Prostate gland (tissue), 2 donors: ENCODE measurements at regions not wholly inside any gene's neighbourhood (a gene's known extent, or its start where the extent isn't known, plus 50 kb on each side); places are given as distances from the start of the nearest gene placed in this dataset.
"Not testable (repeated sequence)": the region's sequence is repeated elsewhere in the genome, so short reads cannot be mapped to it uniquely, and the experiment has no call there.

ENCODE experiments used
- DNase-seq: peaks from one replicate; pipeline ENCODE4 v3.0.0-alpha.2; 2019; ENCODE audit warnings: low spot score
- H3K27ac ChIP-seq, 2 donors: fragments of 200-600 bp; sonication (generic); 2 replicates each; pipeline ENCODE4 v1.5.1; 2017 to 2019
- H3K27me3 ChIP-seq: fragments of 200-600 bp; sonication (generic); replicated peaks from 2 replicates; pipeline ENCODE4 v1.5.1; 2019; ENCODE audit not compliant: insufficient read depth
- H3K36me3 ChIP-seq, 2 donors: fragments of 200-600 bp; sonication (generic); 1 replicate in 1 of 2; 2 replicates in 1 of 2; pipeline versions ENCODE4 v1.5.1 to v1.8.1; 2017 to 2019
- H3K4me1 ChIP-seq: fragments of 200-600 bp; sonication (generic); replicated peaks from 2 replicates; pipeline ENCODE4 v1.5.1; 2019
- H3K4me3 ChIP-seq, 2 donors: fragments of 200-600 bp; sonication (generic); 2 replicates each; pipeline ENCODE4 v1.5.1; 2017 to 2019
- H3K9me3 ChIP-seq: fragments of 200-600 bp; sonication (generic); 2 replicates; pipeline ENCODE4 v1.5.1; 2017
- CTCF ChIP-seq, 4 experiments: fragments of 200-600 bp in 2 of 4; fragments of 450-650 bp in 2 of 4; sonication (generic) in 2 of 4; IDR thresholded peaks; 1 replicate in 3 of 4; 2 replicates in 1 of 4; pipeline ENCODE4 v1.5.1; 2016 to 2019; ENCODE audit warnings: antibody characterized with exemption in 4 of 4, mild to moderate bottlenecking in 2 of 4, moderate library complexity in 2 of 4
- POLR2A ChIP-seq: fragments of 450-650 bp; IDR thresholded peaks from one replicate; pipeline ENCODE4 v1.6.1; 2016; ENCODE audit warnings: antibody characterized with exemption, mild to moderate bottlenecking
- POLR2AphosphoS5 ChIP-seq: sonication (generic); formaldehyde crosslinking; IDR thresholded peaks from one replicate; pipeline ENCODE4 v1.6.1; 2017; ENCODE audit warnings: antibody characterized with exemption
- WGBS: methylation state at CpG from one replicate; pipeline ENCODE4 v1.1.5; 2018; 5-methylcytosine and 5-hydroxymethylcytosine counted together
- intact Hi-C: fragments of 100-400 bp; cut with DNase I; formaldehyde crosslinking; loops from one replicate; pipeline ENCODE4 v1.14.2; 2022

- H3K27ac ChIP-seq, H3K4me1 ChIP-seq, H3K36me3 ChIP-seq, intact Hi-C loops, H3K27me3 ChIP-seq, DNase-seq, H3K4me3 ChIP-seq, H3K9me3 ChIP-seq: not testable (repeated sequence)
- 81% methylated on average over 19 of the region's 19 CpGs for WGBS
Observed at GRCh38 chr2:91422102-91422501, 2730.6 kb downstream of the RPIA start.

- H3K27ac ChIP-seq, H3K4me3 ChIP-seq, H3K9me3 ChIP-seq, H3K4me1 ChIP-seq, H3K27me3 ChIP-seq, DNase-seq, H3K36me3 ChIP-seq, intact Hi-C loops: not testable (repeated sequence)
- 79% methylated on average over 1 of the region's 1 CpG for WGBS
Observed at GRCh38 chr2:91427148-91427547, 2735.7 kb downstream of the RPIA start.

- intact Hi-C loops, H3K4me1 ChIP-seq, DNase-seq, H3K9me3 ChIP-seq, H3K36me3 ChIP-seq, H3K27ac ChIP-seq: not testable (repeated sequence)
- H3K4me3 ChIP-seq: peak overlapping the region; percentile 15 to 23
- peaks cover 17% of the 10 kb centered on the region for H3K27me3 ChIP-seq
- 5% methylated on average over 29 of the region's 29 CpGs for WGBS
Observed at GRCh38 chr2:91441932-91442245, 2750.4 kb downstream of the RPIA start.

GRCh38 chr2:91442246-91442905, 2750.9 kb downstream of the RPIA start:
- Histone ChIP-seq H3K4me1 (peaks cover 7% of the 10 kb centered on the region), H3K27ac (no peak overlapping the region), H3K9me3 (no peaks in the 10 kb centered on the region), H3K36me3 (no peaks in the 10 kb centered on the region), H3K27me3 (peaks cover 17% of the 10 kb centered on the region), H3K4me3 (peak overlapping the region; percentile 15 to 23)
- intact Hi-C loops: no loop called here
- WGBS: 4% methylated on average over 82 of the region's 82 CpGs
- TF ChIP-seq POLR2AphosphoS5 (no peak), CTCF (IDR thresholded peaks at IDR 0.05) (no peak), POLR2A (no peak)
- DNase-seq: no peak

GRCh38 chr2:91442906-91443729, 2751.6 kb downstream of the RPIA start:
- H3K4me1 ChIP-seq, H3K27ac ChIP-seq, H3K36me3 ChIP-seq, intact Hi-C loops, DNase-seq, H3K9me3 ChIP-seq: not testable (repeated sequence)
- Histone ChIP-seq H3K4me3 (peak overlapping the region in 1 of 2 donors; percentile 23), H3K27me3 (peaks cover 17% of the 10 kb centered on the region)
- 7% methylated on average over 54 of the region's 69 CpGs for WGBS

- intact Hi-C loops, DNase-seq: not testable (repeated sequence)
Observed at GRCh38 chr2:91443730-91444115, 2752.2 kb downstream of the RPIA start.

GRCh38 chr2:91445705-91446104, 2754.2 kb downstream of the RPIA start:
- H3K4me3 ChIP-seq, H3K27ac ChIP-seq: not testable (repeated sequence)

More at GRCh38 chr2:91443730-91444115, 2752.2 kb downstream of the RPIA start:
- H3K27ac ChIP-seq, H3K4me3 ChIP-seq, H3K4me1 ChIP-seq, H3K9me3 ChIP-seq, H3K36me3 ChIP-seq: not testable (repeated sequence)
- WGBS: 55% methylated on average over 8 of the region's 11 CpGs
- peaks cover 17% of the 10 kb centered on the region for H3K27me3 ChIP-seq

GRCh38 chr2:91446489-91446888, 2755.0 kb downstream of the RPIA start:
- H3K27ac ChIP-seq, intact Hi-C loops, H3K36me3 ChIP-seq, H3K4me3 ChIP-seq, DNase-seq, H3K4me1 ChIP-seq, H3K9me3 ChIP-seq: not testable (repeated sequence)
- peaks cover 14% of the 10 kb centered on the region for H3K27me3 ChIP-seq

More at GRCh38 chr2:91445705-91446104, 2754.2 kb downstream of the RPIA start:
- H3K36me3 ChIP-seq, DNase-seq, H3K9me3 ChIP-seq, intact Hi-C loops, H3K4me1 ChIP-seq: not testable (repeated sequence)
- 91% methylated on average over 4 of the region's 5 CpGs for WGBS
- H3K27me3 ChIP-seq: peaks cover 14% of the 10 kb centered on the region

- 92% methylated on average over 6 of the region's 7 CpGs for WGBS
- DNase-seq, H3K4me3 ChIP-seq, H3K9me3 ChIP-seq, H3K27ac ChIP-seq, H3K36me3 ChIP-seq, H3K4me1 ChIP-seq, intact Hi-C loops: not testable (repeated sequence)
- H3K27me3 ChIP-seq: peaks cover 13% of the 10 kb centered on the region
Observed at GRCh38 chr2:91446915-91447314, 2755.4 kb downstream of the RPIA start.

- H3K4me3 ChIP-seq, H3K27ac ChIP-seq, DNase-seq, intact Hi-C loops, H3K27me3 ChIP-seq, H3K36me3 ChIP-seq, H3K9me3 ChIP-seq, H3K4me1 ChIP-seq: not testable (repeated sequence)
- WGBS: 91% methylated on average over 6 of the region's 8 CpGs
Observed at GRCh38 chr2:91447508-91447907, 2756.0 kb downstream of the RPIA start.

GRCh38 chr2:91462292-91462691, 2770.8 kb downstream of the RPIA start:
- H3K27me3 ChIP-seq, H3K36me3 ChIP-seq, DNase-seq, H3K9me3 ChIP-seq, intact Hi-C loops, H3K4me3 ChIP-seq, H3K27ac ChIP-seq, H3K4me1 ChIP-seq: not testable (repeated sequence)
- 80% methylated on average over 9 of the region's 9 CpGs for WGBS
